IPS-18c (cell line): ENCODE measurements at regions not wholly inside any gene's neighbourhood (a gene's known extent, or its start where the extent isn't known, plus 50 kb on each side); places are given as distances from the start of the nearest gene placed in this dataset.

ENCODE experiments used
- H3K4me3 ChIP-seq: 2 replicates; pipeline ENCODE4 v1.7.0; 2013; ENCODE audit warnings: low read depth, mild to moderate bottlenecking, low read length, moderate library complexity; ENCODE audit not compliant: insufficient read depth
- H3K9me3 ChIP-seq: one replicate; pipeline ENCODE4 v1.6.1; 2013; ENCODE audit warnings: mild to moderate bottlenecking, low read length, moderate library complexity; ENCODE audit not compliant: control insufficient read depth, insufficient read depth

DNA sequence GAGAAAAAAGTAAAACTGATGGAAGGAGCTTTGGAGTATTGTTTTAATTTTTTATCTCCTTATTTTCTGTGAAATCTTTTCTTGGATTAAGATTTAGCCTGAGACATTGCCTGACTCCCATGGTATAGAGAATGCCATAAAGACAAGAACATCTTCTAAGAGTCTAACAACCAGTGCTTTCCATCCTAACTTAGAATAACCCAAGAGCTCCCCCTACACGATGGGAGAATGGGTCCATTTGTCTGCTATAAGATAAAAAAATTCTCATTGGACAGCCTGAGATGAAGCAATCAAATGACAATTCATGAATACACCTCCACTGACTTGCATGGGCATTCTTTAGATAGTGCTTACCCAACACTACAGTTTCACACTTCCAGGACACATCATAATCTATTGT lies 478.1 kb downstream of the TTLL7 start:
- Histone ChIP-seq H3K9me3 (no peaks in the 10 kb centered on the region), H3K4me3 (no peak overlapping the region)

DNA sequence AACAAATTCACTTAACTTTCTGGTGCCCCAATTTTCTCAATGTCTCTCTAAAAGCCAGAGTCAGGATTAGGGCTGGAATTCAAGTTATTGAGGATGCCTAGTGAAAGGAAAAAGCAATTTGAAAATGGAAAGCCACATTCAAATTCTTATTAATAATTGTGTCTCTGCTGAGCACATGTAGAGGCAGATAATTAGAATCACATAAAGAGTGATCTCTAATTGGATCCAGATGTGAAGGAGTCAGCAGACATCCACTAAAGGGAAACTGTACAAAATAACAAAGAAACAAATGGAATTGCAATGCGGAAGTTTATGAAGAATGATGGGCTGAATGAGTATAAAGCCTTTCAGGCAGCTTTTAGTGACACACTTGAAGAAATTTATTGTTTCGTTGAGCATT lies 482.6 kb downstream of the TTLL7 start:
- Histone ChIP-seq H3K4me3 (no peak overlapping the region), H3K9me3 (no peaks in the 10 kb centered on the region)

DNA sequence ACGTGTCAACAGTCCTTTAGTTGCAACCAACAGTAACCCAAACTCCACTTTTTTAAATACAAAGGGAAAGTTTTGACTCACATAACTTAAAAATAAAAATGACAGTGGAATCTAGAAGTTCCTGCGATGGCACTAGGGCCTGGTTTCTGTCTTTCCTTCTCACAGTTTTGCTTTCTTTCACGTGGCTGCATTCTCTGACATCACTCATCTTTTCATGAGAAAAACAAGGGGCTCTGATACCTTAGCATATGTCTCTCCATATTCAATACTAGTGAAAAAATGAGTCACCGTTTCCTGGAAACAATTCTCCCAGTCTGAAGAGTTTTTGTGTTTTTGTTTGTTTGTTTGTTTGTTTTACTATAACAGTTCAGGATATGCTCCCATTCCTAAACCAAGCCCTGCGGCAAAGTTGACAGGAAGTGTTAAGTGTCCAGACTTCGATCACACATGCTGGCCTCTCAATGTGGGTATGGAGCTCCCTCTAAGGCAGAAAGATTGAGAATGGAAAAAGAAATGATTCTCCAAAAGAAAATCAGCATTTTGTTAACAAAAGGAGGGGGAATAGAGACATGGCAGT lies 483.3 kb downstream of the TTLL7 start:
- no peak overlapping the region for H3K4me3 ChIP-seq

DNA sequence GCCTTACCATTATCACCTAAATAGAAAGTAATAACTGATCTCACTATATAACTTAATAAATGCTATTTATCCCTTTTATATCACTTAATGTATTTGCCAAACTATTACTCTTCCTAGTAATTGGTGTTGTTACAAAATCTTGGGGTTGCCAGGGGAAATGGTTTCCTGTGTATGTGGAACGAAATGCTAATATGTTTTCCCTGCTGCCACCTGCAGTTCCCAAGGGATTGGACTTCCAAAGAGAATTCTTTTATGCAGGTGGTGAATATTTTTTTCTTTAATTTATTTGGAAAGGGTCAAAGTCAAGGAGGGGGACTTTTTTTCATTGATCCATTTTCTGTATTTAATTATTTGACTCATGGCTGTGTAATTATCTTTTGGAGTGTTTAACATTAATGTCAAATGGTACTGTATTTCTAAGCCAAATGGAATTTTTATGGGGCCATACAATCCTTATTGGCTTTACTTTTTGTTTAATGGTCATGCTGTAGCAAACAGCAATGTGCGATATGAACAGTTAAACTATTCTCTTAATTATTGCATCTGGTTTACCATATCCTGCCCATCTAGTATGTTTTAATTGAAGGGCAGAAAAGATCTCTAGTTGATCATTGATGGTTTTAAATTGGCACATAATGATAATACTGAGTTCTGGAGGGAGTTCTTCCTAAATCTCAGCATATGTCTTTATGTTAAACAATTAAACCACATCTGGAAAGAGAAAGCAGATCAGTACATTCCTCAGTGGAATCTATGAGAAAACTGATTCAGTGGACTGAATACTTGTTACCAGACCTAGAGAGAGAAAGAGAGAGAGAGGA lies 486.3 kb downstream of the TTLL7 start:
- no peaks in the 10 kb centered on the region for H3K9me3 ChIP-seq

More for the DNA sequence above, 483.3 kb downstream of the TTLL7 start:
- H3K9me3 ChIP-seq = no peaks in the 10 kb centered on the region

DNA sequence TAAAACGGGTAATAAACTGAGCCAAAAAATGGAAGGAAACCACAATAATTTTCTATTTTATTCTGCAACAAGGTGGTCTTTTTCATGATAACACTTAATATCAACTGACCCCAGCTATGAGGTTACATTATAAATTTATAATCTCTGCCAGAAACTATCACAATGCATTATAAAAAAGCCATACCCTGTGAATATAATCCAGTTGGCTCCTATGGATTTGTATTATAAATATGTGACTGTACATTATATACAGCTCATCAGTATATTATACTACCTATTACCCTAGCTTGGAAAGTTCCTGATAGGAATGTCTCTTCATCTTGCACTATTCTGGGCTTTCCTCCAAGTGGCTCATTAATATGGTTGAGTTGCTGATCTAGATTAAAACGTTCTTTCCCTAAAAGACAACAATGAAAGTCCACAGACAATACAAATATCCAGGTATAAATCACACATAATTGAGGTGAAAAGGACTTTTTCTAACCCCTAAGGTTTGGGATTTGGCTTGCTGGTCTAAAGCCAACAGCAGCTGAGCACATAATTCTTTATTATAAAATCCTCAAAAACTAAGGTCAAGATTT lies 487.7 kb downstream of the TTLL7 start:
- H3K9me3 ChIP-seq = no peaks in the 10 kb centered on the region
- H3K4me3 ChIP-seq = no peak overlapping the region

More for the DNA sequence above, 486.3 kb downstream of the TTLL7 start:
- H3K4me3 ChIP-seq = no peak overlapping the region

DNA sequence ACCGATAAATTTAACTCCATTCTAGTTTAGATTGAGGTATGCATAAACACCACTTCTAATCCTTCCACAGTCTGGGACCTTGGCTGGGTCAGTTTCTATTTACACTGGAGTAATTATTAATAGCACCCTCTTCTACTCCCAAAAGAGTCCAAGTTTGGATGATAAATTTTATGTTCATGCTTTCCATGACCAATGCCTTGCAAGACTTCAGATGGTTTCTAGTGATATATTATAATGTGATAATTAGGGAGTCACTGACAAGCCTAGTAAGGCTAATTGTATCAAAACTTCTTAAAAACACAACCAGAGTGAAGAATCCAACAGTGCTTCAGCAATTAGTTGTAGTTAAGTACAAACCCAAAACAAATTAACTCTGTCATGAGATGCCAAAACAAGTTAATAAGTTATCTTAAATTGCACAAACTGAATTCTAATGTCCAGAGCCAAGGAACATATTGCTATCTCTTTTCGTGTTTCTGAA lies 489.6 kb downstream of the TTLL7 start:
- Histone ChIP-seq H3K9me3 (no peaks in the 10 kb centered on the region), H3K4me3 (no peak overlapping the region)

DNA sequence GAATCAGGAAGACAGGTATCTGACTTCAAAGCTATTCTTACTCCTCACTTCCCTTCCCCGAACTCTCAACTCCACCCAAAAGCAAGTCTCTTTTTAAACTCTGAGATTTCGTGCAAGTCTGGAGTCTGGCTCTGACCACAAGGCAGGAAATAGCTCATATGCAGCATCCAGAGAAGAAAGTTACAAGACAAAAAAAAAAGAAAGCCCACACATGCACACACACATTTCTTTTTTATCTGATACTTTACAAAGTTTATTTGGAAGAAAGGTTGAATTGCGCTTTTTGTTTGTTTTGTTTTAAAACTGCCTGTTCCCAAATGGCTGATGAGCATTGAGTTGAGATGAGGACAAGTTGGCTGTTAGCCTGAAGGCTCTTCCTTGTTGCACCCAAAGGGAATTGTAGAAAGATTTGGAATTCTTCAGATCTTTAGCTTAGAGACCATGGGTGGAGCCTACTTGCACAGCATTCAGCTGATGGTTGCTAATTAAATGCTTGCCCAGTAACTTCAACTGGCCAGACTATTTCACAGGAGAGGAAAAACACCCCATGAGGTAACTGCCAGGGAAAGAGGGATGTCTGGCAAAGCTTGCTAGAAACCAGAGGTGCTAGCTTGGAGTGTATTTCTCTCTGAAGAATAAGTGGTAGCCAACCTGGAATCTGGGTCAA lies 490.3 kb downstream of the TTLL7 start:
- Histone ChIP-seq H3K4me3 (no peak overlapping the region), H3K9me3 (no peaks in the 10 kb centered on the region)

DNA sequence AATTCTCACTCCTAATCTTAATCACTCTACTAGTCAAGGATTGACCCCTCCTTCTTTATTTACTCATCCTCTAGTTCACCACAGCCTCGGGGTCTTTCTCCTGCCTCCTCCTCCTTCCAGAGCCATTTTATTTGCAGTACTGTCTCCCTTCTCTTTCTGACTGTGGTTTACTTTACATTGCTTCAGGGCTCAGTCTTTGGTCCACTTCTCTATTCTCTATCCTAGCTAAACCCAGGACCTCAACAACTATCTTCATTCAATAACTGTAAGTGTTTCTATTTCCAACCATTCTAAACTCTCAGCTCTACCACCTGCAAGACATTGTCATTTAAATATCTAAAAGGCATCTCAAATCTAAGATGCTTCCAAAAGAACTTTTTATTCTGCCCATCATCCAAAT lies 493.8 kb downstream of the TTLL7 start:
- Histone ChIP-seq H3K9me3 (no peaks in the 10 kb centered on the region), H3K4me3 (no peak overlapping the region)

DNA sequence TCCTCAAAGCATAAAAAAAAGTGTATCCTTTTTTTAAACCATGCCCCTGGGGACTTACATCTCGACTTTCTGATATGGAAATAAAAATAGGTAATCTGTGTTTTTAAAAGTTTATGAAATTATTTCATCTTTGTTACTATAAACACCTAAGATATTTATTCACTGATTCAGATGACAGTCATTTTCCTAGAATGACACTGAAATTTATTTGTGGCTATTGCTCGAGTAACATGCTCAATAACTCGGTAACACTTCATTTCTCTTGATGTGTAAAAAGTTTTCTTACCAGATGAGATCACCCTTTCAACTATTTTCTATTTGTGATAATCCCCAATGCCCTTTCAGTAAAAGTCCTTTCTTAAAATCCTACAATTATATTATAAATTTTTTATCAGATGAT lies 495.8 kb downstream of the TTLL7 start:
- H3K4me3 ChIP-seq = no peak overlapping the region
- no peaks in the 10 kb centered on the region for H3K9me3 ChIP-seq

DNA sequence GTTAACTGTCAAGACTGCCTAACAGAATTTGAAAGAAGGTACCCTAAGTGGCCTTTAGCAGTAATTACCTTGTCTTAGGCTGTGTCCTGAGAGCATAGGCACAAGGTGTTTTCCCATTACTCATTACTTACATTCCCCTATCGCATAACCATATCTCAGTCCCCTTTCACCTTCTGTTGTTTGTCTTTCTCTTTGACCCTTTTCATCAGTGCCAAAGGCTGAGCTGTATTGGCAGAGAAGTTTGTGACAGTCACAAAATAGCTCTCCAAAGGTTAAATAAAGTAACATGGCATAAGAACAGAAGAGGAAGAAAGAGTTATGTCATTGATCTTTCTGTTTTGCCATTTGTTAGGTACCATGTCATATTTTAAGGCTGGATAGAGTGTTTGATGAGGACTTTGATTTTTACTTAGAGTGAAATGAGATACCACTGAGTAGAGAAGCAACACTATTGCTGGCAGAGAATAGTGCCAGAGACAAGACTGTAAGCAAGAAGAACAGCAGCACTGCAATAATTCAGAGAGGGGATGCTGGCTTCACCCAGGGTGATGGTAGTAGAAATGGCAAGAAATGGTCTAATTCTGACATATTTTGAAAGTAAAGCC lies 497.8 kb downstream of the TTLL7 start:
- Histone ChIP-seq H3K4me3 (no peak overlapping the region), H3K9me3 (no peaks in the 10 kb centered on the region)

DNA sequence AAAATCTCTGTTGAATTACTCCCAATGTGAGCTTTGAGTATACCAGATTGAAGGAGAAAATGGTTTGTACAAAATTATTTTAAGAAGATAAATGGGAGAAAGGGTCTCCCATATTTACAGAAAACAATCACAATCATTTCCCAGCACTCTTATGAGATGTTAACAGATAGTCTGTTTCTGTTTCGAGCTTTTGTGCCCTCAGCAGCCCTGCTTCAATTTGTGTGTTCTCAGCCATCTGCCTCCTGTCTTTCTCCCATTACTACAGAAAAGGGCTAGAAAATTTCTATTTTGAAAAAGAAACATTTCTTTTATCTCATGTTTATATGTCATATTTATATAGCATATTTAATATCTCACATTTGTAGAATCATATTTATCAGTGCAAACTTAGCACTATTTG lies 498.4 kb downstream of the TTLL7 start:
- Histone ChIP-seq H3K9me3 (no peaks in the 10 kb centered on the region), H3K4me3 (no peak overlapping the region)

DNA sequence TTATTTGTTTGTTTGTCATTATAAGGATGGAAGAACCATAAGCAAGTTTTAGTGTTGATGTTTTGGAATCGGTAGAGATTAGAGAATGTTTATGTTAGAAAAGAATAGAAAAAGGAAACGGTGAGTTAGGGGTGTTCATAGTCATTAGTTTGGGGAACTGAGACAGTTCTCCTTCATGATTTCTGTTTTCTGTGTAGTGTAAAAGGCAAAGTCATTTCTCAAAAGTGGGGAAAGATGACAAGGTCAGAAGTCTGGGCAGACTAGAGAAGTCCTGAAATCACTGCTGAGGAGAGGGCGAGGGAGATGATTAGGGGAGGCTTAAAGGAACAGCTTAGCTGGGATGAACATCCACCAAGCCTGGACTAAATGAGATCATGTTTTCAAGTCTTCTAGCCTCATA lies 498.9 kb downstream of the TTLL7 start:
- no peak overlapping the region for H3K4me3 ChIP-seq
- no peaks in the 10 kb centered on the region for H3K9me3 ChIP-seq

DNA sequence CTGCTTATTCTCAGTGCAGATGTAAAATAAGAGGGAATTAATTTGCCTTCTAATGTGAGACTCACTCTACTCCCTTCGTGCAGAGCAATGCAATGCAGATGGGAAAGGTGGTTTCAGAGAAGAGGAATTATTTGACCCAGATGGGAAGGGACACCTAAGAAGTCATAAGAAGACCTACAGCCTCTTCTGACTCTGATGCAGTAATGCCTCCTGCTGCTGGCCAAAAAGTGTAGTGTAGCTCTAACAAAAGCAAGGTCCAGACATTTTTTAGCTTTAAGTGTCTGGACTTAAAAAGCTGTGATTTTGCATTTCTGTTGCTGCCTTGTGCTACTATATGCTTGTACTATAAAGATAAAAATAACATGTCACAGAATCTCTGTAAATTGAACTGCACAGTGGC lies 501.4 kb downstream of the TTLL7 start:
- H3K4me3 ChIP-seq = no peak overlapping the region
- H3K9me3 ChIP-seq = no peaks in the 10 kb centered on the region

DNA sequence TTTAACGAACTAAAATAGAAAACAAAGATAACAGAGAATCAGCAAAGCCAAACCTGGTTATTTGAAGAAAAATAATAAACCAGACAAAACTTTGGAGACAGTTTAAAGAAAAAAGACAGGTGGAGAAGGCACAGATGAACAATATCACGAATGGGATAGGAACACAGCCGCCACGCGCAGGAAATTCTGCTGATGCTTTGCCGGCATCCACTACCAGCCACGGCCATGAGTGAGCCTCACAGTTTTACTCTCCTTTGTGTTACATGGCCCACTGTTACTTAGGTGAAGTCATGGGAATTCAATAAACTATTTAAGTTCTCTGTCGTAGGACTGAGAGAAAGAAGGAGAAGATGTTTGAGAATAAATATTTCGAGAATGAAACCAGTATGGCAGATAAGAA lies 503.4 kb downstream of the TTLL7 start:
- no peaks in the 10 kb centered on the region for H3K9me3 ChIP-seq
- no peak overlapping the region for H3K4me3 ChIP-seq

DNA sequence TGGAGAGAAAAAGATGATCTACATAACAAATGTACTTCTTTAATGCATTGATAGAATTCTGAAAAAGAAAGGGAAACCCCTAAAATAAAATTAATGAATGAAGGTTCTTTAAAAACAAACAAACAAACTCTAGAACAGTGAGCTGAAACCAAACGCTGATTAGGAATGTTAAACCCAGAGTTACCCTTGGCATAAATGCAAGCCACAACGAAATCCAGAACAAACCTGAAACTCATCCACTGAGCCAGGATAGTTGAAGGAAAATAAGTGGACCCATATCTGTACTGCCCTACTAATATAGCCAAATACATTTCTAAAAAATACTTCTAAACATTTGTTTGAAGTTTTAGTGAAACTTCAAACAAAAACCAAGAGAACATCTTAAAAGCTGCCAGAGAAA lies 505.3 kb downstream of the TTLL7 start:
- H3K9me3 ChIP-seq = no peaks in the 10 kb centered on the region
- H3K4me3 ChIP-seq = no peak overlapping the region

DNA sequence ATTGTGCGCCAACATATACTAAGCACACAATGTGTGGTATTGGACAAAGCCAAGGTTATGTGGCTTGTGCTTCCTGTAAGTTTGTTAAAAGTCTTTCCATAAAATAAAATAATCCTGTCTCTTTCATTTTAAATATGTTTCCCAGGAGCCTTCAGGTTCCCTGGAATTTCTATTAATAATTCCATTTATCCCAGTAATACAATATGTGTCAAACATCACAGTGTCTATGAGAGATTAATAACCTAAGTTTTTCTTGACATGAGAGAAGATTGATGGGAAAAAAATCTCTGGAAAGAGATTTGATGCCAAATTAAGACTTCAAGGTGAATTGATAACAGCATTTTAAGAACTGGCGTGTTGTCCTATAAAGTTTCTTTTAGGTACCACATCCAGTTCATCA lies 507.0 kb downstream of the TTLL7 start:
- Histone ChIP-seq H3K4me3 (no peak overlapping the region), H3K9me3 (no peaks in the 10 kb centered on the region)

DNA sequence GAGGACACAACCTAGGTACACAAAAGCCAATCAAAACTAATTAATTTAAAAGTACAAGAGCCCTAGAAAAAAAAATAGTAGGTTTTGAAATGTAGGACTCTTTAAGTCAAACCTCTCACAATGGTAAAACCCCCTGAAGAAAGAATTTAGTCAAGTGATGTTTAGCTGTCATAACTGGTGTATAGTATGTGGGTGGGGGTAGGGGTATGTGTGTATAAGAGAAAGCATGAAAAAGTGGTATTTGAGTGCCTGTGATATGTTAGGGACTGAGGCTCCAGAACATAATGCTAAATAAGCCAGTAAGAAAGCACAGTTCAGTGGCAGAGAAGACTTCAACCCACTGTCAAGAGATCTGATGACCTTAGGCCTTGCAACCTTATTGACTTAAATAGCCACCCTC lies 507.9 kb downstream of the TTLL7 start:
- Histone ChIP-seq H3K4me3 (no peak overlapping the region), H3K9me3 (no peaks in the 10 kb centered on the region)
